Cardiac fibroblast (primary cell): ENCODE measurements at regions not wholly inside any gene's neighbourhood (a gene's known extent, or its start where the extent isn't known, plus 50 kb on each side); places are given as distances from the start of the nearest gene placed in this dataset.

ENCODE experiments used
- DNase-seq, 2 donors: peaks; one replicate each; pipeline versions ENCODE4 v3.0.0 to v3.0.0-alpha.2; 2010; ENCODE audit warnings: low read depth in 2 of 2
- H3K4me3 ChIP-seq, 2 donors: replicated peaks in 1 of 2; 1 replicate in 1 of 2; 2 replicates in 1 of 2; pipeline ENCODE4 v1.5.1; 2011; ENCODE audit warnings: low read depth in 2 of 2, low read length in 2 of 2, mild to moderate bottlenecking in 2 of 2, moderate library complexity in 1 of 2
- TF ChIP-seq, protein P1 (sequence below): IDR thresholded peaks from one replicate; pipeline ENCODE4 v1.5.1; 2011; ENCODE audit warnings: low read depth, mild to moderate bottlenecking, low read length, inconsistent platforms

DNA sequence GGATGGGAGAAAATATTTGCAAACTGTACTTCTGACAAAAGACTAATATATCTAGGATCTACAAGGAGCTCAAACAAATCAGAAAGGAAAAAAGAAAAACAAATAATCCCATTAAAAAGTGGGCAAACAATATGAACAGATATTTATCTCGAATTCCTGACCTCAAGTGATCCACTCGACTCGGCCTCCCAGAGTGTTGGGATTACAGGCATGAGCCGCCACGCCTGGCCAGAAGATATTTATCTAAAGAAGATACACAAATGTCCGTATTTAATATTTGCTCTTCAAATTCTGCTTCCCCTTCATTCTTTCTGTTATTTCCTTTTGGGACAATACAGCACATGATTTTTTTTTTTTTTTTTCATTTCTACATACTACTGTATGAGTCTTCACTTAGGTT, 151.7 kb upstream of the GRM7 start:
- TF ChIP-seq, protein P1, sequence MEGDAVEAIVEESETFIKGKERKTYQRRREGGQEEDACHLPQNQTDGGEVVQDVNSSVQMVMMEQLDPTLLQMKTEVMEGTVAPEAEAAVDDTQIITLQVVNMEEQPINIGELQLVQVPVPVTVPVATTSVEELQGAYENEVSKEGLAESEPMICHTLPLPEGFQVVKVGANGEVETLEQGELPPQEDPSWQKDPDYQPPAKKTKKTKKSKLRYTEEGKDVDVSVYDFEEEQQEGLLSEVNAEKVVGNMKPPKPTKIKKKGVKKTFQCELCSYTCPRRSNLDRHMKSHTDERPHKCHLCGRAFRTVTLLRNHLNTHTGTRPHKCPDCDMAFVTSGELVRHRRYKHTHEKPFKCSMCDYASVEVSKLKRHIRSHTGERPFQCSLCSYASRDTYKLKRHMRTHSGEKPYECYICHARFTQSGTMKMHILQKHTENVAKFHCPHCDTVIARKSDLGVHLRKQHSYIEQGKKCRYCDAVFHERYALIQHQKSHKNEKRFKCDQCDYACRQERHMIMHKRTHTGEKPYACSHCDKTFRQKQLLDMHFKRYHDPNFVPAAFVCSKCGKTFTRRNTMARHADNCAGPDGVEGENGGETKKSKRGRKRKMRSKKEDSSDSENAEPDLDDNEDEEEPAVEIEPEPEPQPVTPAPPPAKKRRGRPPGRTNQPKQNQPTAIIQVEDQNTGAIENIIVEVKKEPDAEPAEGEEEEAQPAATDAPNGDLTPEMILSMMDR: no peak
- no peak overlapping the region for H3K4me3 ChIP-seq
- DNase-seq: no peak

DNA sequence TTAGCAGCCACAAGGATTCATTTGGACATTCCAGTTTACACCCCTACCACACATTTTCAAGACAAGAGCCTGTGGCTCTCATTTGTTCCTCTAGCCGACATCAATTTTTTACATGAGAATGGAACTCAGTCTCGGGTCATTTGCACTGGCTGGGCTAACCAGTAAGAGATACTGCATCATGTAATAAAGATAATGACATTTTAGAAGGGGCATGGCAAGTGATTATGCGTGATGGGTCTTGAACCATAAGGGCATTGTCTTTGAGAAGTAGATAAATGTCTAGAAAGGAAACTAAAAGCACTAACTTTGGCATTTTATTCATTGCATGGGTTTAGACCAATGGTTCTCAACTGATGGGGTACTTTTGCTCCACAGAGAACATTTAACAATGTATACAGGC, 146.0 kb upstream of the GRM7 start:
- TF ChIP-seq, protein P1: no peak
- H3K4me3 ChIP-seq: no peak overlapping the region
- DNase-seq: no peak

DNA sequence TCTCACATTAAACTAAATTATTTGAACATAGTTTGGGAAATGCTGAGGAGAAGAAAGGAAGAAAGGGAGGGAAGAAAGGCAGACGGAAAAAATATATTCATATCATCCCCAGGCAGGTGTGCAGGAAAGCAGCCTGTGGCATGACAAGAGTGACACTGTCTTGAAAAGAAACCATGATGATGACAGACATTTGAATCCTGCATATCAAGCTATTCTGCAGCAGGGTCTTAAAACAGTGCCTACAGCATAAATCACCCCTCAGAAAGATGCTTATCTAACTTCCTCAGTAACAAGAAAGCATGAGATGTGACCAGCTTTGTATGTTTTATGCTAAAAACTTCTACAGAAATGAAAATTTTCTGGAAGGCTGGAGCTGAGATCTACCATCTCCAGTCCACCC, 144.5 kb upstream of the GRM7 start:
- TF ChIP-seq, protein P1: no peak
- no peak overlapping the region for H3K4me3 ChIP-seq
- DNase-seq: no peak

DNA sequence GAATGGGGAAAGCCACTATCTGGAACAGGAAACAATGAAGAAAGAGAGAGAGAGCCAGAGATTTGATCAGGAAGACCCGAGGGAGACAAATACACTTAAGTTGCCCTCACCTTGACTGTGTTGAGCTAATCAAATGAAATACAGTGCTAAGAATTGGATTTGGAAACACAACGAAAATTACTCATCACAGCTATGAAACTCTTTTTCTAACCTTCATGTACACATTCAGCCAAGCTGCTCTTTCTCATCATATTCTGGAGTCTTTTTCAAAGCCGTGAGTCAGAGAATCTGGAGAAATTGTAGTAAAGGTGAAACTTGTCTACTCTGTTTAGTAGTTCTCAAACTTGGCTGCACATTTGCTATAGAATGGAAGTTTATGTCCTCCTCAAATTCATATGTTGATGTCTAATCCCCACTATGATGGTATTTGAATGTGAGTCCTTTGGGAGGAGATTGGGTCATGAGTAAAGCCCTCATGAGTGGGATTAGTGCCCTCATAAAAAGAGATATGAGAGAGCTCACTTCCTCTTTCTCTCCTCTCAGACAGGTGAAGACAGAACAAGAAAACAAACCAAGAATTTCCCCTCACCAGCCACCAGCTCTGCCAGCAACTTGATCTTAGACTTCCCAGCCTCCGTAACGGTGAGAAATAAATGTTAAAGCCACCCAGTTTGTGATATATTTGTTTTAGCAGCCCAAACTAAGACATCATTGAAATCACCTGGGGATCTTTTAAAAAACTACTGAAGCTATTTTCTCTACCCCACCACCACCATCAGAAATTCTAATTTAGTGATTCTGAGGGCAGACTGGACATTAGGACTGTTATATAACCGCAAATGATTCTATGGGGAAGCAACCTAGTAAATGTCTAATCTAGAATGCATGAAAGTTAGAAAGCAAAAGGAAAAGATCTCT, 143.6 kb upstream of the GRM7 start:
- TF ChIP-seq, protein P1: no peak
- H3K4me3 ChIP-seq: no peak overlapping the region

DNA sequence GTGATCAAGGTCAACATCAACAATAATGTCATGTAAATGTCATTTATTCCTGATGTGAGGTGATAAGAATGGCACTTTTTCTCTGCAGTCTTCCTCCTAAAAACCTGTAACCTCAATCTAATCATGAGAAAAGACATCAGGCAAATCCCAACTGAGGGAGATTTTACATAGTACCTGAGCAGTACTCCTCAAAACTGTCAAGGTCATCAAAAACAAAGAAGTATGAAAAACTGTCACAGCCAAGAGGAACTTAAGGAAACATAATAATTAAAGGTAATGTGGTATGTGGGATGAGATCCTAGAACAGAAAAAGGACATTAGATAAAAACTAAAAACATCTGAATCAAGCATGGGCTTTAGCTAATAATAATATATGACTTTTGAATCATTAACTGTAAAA, 140.9 kb upstream of the GRM7 start:
- no peak for DNase-seq
- TF ChIP-seq, protein P1: no peak

More for the DNA sequence above, 143.6 kb upstream of the GRM7 start:
- DNase-seq: no peak

DNA sequence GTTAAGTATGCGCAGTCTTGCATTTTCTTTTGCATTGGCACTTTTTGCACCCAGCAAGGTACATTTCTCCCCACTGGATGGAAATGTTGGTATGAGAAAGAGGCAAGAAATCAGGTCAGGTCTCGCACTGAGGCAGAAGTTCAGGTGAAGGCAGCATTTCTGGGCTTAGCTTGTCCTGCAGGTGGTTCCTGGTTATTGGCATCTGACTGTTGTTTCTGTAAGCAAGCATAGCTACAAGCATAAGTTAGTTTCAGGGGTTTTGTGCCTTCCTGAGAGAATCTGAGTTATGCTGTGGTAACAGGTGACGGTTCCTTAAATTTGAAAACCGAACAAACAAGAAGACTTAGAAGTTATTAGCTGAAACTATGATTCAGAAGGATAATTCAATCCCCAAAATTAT, 139.4 kb upstream of the GRM7 start:
- TF ChIP-seq, protein P1: no peak
- no peak for DNase-seq

More for the DNA sequence above, 140.9 kb upstream of the GRM7 start:
- no peak overlapping the region for H3K4me3 ChIP-seq

More for the DNA sequence above, 139.4 kb upstream of the GRM7 start:
- no peak overlapping the region for H3K4me3 ChIP-seq
